GM21526 (cell line): ENCODE measurements at regions not wholly inside any gene's neighbourhood (a gene's known extent, or its start where the extent isn't known, plus 50 kb on each side); places are given as distances from the start of the nearest gene placed in this dataset.

Experiments used
- ATAC-seq: cut with Tn5 transposase; IDR thresholded peaks from one replicate; pipeline ENCODE4 v1.9.1; 2021; ENCODE audit warnings: moderate library complexity; ENCODE audit not compliant: unreplicated experiment, low FRiP score

GRCh38 chr3:6112546-6112945, 748.4 kb upstream of the GRM7 start:
- ATAC-seq, result no peak

GRCh38 chr3:6113338-6113737, 747.6 kb upstream of the GRM7 start:
- ATAC-seq, result no peak

GRCh38 chr3:6119367-6119766, 741.5 kb upstream of the GRM7 start:
- no peak for ATAC-seq

- ATAC-seq, result no peak
These were observed 740.1 kb upstream of the GRM7 start for GRCh38 chr3:6120786-6121185.

- no peak for ATAC-seq
These were observed 736.0 kb upstream of the GRM7 start for GRCh38 chr3:6124875-6125274.

- ATAC-seq, result no peak
These were observed 735.4 kb upstream of the GRM7 start for GRCh38 chr3:6125520-6125919.

GRCh38 chr3:6132684-6133432, 728.1 kb upstream of the GRM7 start:
- ATAC-seq, result peak; percentile 92

GRCh38 chr3:6142707-6143106, 718.2 kb upstream of the GRM7 start:
- ATAC-seq, result no peak

GRCh38 chr3:6147883-6148282, 713.0 kb upstream of the GRM7 start:
- ATAC-seq, result no peak

- no peak for ATAC-seq
These were observed 705.1 kb upstream of the GRM7 start for GRCh38 chr3:6155650-6156338.

GRCh38 chr3:6165951-6166350, 695.0 kb upstream of the GRM7 start:
- ATAC-seq, result no peak

GRCh38 chr3:6168256-6168655, 692.7 kb upstream of the GRM7 start:
- no peak for ATAC-seq

GRCh38 chr3:6172871-6173642, 687.9 kb upstream of the GRM7 start:
- no peak for ATAC-seq

GRCh38 chr3:6177417-6177816, 683.5 kb upstream of the GRM7 start:
- no peak for ATAC-seq

GRCh38 chr3:6179761-6180160, 681.2 kb upstream of the GRM7 start:
- no peak for ATAC-seq

GRCh38 chr3:6180171-6180570, 680.7 kb upstream of the GRM7 start:
- ATAC-seq, result no peak

GRCh38 chr3:6182476-6182875, 678.4 kb upstream of the GRM7 start:
- no peak for ATAC-seq

- no peak for ATAC-seq
These were observed 678.0 kb upstream of the GRM7 start for GRCh38 chr3:6182909-6183308.

GRCh38 chr3:6189384-6189783, 671.5 kb upstream of the GRM7 start:
- ATAC-seq, result no peak

- no peak for ATAC-seq
These were observed 656.0 kb upstream of the GRM7 start for GRCh38 chr3:6204891-6205290.
